ES-I3 (cell line): ENCODE measurements at regions not wholly inside any gene's neighbourhood (a gene's known extent, or its start where the extent isn't known, plus 50 kb on each side); places are given as distances from the start of the nearest gene placed in this dataset.
"Not testable (repeated sequence)": the region's sequence is repeated elsewhere in the genome, so short reads cannot be mapped to it uniquely, and the experiment has no call there.

Source experiments
- H3K36me3 ChIP-seq: 2 replicates; pipeline ENCODE4 v1.6.1; 2013; ENCODE audit warnings: mild to moderate bottlenecking, low read length, control low read depth, moderate library complexity; ENCODE audit not compliant: insufficient read depth
- H3K4me1 ChIP-seq: 2 replicates; pipeline ENCODE4 v1.6.1; 2013; ENCODE audit warnings: mild to moderate bottlenecking, control low read depth, low read length; ENCODE audit not compliant: insufficient read depth
- H3K9ac ChIP-seq: 2 replicates; pipeline ENCODE4 v1.6.1; 2013; ENCODE audit warnings: low read depth, mild to moderate bottlenecking, low read length, moderate library complexity
- H3K9me3 ChIP-seq: 2 replicates; pipeline ENCODE4 v1.6.1; 2013; ENCODE audit warnings: mild to moderate bottlenecking, low read length, moderate library complexity; ENCODE audit not compliant: control insufficient read depth, insufficient read depth

GRCh38 chr6:8969747-8970146 is 534.4 kb upstream of the SLC35B3 start:
- Histone ChIP-seq H3K9me3 (peaks cover 2% of the 10 kb centered on the region; the same call in 1 of the 2 replicates), H3K9ac (no peak overlapping the region), H3K36me3 (no peaks in the 10 kb centered on the region), H3K4me1 (no peaks in the 10 kb centered on the region)

DNA sequence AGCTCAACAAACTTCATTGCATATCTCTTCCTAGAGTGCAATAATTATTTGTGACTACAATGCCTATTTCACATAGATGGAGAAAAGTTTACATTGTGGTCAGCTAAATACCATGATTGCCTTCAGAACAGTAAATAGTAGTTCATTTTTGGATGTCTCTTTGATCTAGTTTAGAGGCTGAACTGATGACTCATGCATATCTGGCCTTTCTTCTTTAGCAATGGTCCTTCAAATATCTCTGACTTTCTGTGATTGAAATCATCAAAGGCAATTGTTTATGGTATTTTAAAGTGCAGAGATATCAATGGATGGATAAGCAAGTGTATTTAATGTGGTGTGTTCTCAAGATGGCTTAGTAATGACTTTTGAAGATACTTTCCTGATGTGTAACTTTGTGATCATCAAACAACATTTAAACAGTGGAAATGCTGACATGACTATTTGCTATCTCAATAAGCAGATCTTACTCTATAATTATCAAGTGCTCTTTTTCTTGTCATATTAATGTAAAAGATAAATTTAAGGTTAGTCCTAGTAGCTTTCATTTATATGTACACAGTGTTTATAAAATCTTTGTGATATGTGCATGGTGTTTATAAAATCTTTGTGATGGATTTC is 523.7 kb upstream of the SLC35B3 start:
- Histone ChIP-seq H3K9me3 (no peaks in the 10 kb centered on the region), H3K4me1 (no peaks in the 10 kb centered on the region), H3K9ac (no peak overlapping the region), H3K36me3 (no peaks in the 10 kb centered on the region)

- Histone ChIP-seq H3K4me1 (peaks cover 5% of the 10 kb centered on the region; the same call in 1 of the 2 replicates), H3K9me3 (no peaks in the 10 kb centered on the region), H3K9ac (no peak overlapping the region), H3K36me3 (no peaks in the 10 kb centered on the region)
Measured at GRCh38 chr6:8953310-8953709, 518.0 kb upstream of the SLC35B3 start.

GRCh38 chr6:8948733-8949132 is 513.4 kb upstream of the SLC35B3 start:
- Histone ChIP-seq H3K36me3 (no peaks in the 10 kb centered on the region), H3K9ac (no peak overlapping the region), H3K9me3 (no peaks in the 10 kb centered on the region), H3K4me1 (peaks cover 4% of the 10 kb centered on the region; the same call in 1 of the 2 replicates)

- Histone ChIP-seq H3K9me3 (no peaks in the 10 kb centered on the region), H3K9ac (no peak overlapping the region), H3K4me1 (no peaks in the 10 kb centered on the region), H3K36me3 (no peaks in the 10 kb centered on the region)
Measured at GRCh38 chr6:8947900-8948299, 512.6 kb upstream of the SLC35B3 start.

GRCh38 chr6:8944548-8944947 is 509.2 kb upstream of the SLC35B3 start:
- no peaks in the 10 kb centered on the region for H3K9me3 ChIP-seq
- no peaks in the 10 kb centered on the region for H3K4me1 ChIP-seq
- H3K36me3 ChIP-seq, result no peaks in the 10 kb centered on the region
- no peak overlapping the region for H3K9ac ChIP-seq

DNA sequence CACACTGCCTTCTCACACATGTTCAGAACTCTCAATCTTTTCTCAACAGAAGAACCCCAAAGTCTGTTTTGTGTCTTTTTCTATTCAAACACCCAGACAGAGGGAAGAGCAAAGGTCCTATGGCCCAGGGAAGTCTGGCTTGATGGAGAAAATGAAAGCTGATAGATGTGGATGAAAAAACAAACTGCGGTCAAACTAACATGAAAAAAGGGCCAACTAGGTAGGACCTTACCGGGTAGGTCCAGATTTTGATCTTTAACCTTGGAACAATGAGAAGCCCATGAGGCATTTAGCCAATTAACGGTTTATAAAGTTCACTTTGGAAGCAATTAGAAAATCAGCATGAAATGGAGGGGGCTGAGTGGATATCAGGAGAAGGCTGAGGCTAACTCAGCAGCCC is 507.7 kb upstream of the SLC35B3 start:
- Histone ChIP-seq H3K9me3 (no peaks in the 10 kb centered on the region), H3K4me1 (no peaks in the 10 kb centered on the region), H3K9ac (no peak overlapping the region), H3K36me3 (no peaks in the 10 kb centered on the region)

GRCh38 chr6:8941577-8941976 is 506.2 kb upstream of the SLC35B3 start:
- Histone ChIP-seq H3K4me1 (no peaks in the 10 kb centered on the region), H3K9me3 (no peaks in the 10 kb centered on the region), H3K9ac (no peak overlapping the region), H3K36me3 (no peaks in the 10 kb centered on the region)

DNA sequence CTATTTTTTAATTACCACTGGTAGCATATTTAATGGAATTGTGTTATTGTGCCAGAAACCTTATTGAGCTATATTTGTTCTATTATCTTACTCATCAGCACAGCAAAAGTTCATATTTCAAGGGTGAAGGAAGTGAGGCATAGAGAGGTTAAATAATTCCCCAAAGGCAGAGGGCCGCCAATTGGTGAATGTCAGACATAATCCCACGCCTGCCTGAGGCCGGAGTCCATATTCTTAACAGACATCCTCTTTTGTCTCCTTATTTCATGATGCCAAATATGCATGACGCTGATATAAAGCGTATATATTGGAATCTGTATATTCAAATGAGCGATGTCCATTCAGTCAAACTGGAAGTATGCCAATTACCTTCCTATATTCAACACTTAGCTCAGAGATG is 505.0 kb upstream of the SLC35B3 start:
- Histone ChIP-seq H3K9ac (no peak overlapping the region), H3K4me1 (no peaks in the 10 kb centered on the region), H3K9me3 (no peaks in the 10 kb centered on the region), H3K36me3 (no peaks in the 10 kb centered on the region)

DNA sequence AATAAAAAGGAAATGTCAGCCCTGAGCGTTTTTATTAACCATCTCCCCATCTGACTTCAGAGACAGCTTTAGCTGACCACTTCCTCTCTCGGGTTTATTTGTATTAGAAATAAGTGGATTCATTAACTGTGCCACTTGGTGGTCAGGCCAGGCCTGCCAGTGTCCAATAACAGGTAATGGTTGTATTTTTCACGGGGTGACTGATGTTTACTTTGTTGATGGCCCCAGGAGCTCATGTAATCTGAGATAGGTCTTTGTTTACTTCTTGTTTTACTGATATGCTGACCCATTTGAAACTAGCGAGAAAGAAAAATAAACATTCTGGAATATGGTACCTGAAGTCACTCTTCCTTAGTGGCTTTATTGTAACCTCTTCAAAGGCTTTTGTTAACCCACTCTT is 504.3 kb upstream of the SLC35B3 start:
- Histone ChIP-seq H3K4me1 (no peaks in the 10 kb centered on the region), H3K36me3 (no peaks in the 10 kb centered on the region), H3K9ac (no peak overlapping the region), H3K9me3 (no peaks in the 10 kb centered on the region)

DNA sequence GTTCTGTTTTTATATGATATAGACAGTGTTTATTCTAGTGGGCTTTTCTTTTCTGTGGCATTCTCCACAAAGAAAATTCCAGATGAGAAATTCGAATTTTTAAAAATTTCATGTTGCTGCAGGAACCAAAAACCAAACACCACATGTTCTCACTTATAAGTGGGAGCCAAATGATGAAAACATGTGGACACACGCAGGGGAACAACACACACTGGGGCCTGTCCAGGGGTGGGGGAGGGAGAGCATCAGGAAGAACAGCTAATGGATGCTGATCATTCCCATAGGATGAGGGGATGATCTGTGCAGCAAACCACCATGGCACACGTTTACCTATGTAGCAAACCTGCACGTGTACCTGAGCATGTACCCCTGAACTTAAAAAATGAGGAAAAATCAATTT is 499.0 kb upstream of the SLC35B3 start:
- Histone ChIP-seq H3K4me1 (no peaks in the 10 kb centered on the region), H3K9me3 (no peaks in the 10 kb centered on the region), H3K36me3 (no peaks in the 10 kb centered on the region), H3K9ac (no peak overlapping the region)

DNA sequence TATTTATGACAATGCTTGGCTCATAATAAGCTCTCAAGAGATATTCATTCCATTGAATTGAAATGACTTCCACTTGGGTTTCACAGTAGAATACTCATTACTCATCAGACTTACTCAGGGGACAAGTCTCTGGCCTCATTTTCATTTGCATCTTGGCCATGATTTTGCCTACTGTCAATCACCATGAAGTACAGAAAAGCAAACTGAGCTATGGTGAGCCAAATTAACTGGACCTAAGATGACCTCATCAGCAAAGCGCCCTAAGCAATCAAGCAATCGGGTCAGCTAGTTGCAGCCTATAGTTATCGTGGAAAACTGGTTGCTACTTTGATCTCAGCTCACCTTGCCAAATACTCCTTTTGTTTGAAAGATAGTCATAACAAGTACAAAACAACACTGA is 494.7 kb upstream of the SLC35B3 start:
- Histone ChIP-seq H3K9me3 (no peaks in the 10 kb centered on the region), H3K36me3 (no peaks in the 10 kb centered on the region), H3K9ac (no peak overlapping the region), H3K4me1 (no peaks in the 10 kb centered on the region)

DNA sequence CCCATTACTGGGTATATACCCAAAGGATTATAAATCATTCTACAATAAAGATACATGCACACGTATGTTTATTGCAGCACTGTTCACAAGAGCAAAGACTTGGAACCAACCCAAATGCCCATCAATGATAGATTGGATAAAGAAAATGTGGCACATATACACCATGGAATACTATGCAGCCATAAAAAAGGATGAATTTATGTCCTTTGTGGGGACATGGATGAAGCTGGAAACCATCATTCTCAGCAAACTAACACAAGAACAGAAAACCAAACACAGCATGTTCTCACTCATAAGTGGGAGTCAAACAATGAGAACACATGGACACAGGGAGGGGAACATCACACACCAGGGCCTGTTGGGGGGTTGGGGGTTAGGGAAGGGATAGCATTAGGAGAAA is 484.9 kb upstream of the SLC35B3 start:
- H3K36me3 ChIP-seq, H3K4me1 ChIP-seq, H3K9me3 ChIP-seq, H3K9ac ChIP-seq: not testable (repeated sequence)

GRCh38 chr6:8918196-8918595 is 482.9 kb upstream of the SLC35B3 start:
- Histone ChIP-seq H3K9ac (no peak overlapping the region), H3K4me1 (no peaks in the 10 kb centered on the region), H3K36me3 (no peaks in the 10 kb centered on the region), H3K9me3 (no peaks in the 10 kb centered on the region)

DNA sequence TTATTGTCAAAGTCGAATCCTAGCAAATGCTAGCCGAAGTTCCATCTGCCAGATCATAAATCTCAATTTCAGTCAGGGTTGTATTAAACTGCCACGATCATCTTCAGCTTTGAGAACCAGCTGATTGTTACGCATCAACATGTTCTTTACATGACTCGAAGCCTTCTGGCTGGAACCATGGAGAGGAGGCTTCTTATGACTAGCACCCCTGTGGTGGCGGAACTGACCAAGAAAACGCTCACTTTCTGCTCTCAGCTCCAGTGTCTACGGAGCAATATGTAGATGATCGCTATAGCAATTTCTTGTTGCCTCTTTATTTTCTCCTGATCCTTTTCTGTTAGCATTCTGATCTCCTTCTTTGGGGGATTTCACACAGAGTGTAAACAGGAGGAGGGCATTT is 479.4 kb upstream of the SLC35B3 start:
- no peaks in the 10 kb centered on the region for H3K4me1 ChIP-seq
- no peaks in the 10 kb centered on the region for H3K9me3 ChIP-seq
- no peak overlapping the region for H3K9ac ChIP-seq
- H3K36me3 ChIP-seq, result no peaks in the 10 kb centered on the region

- no peaks in the 10 kb centered on the region for H3K9me3 ChIP-seq
- H3K36me3 ChIP-seq, result no peaks in the 10 kb centered on the region
- no peaks in the 10 kb centered on the region for H3K4me1 ChIP-seq
- H3K9ac ChIP-seq, result no peak overlapping the region
Measured at GRCh38 chr6:8908638-8909037, 473.3 kb upstream of the SLC35B3 start.
